HG03066 (cell line): ENCODE measurements at regions not wholly inside any gene's neighbourhood (a gene's known extent, or its start where the extent isn't known, plus 50 kb on each side); places are given as distances from the start of the nearest gene placed in this dataset.
"Not testable (repeated sequence)": the region's sequence is repeated elsewhere in the genome, so short reads cannot be mapped to it uniquely, and the experiment has no call there.

Experiments used
- ATAC-seq: cut with Tn5 transposase; IDR thresholded peaks from one replicate; pipeline ENCODE4 v1.9.1; 2021; ENCODE audit warnings: low read depth; ENCODE audit not compliant: unreplicated experiment

- ATAC-seq, result not testable (repeated sequence)
These were observed 296.5 kb upstream of the DKK2 start for GRCh38 chr4:107332656-107333055.

- no peak for ATAC-seq
These were observed 294.8 kb upstream of the DKK2 start for GRCh38 chr4:107330916-107331315.

- ATAC-seq, result no peak
These were observed 283.3 kb upstream of the DKK2 start for GRCh38 chr4:107319386-107319785.

DNA sequence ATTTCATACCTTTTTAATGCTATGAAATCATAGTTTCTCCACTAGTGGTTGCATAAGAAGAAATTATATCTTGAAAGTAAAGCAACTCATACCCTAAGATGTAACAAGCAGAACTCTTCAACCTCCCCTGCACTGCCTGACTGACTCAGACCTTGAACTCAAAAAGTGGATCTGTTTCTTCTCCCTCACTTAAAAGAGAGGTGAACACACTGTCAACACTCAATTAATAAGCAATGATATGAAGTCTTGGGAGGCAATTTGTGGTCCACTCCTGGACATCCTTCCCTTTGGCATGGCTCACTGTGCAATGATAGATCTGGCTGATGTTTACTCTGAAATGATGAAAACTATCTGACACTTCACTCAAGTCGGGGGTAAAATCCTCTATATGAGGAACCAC lies 282.0 kb upstream of the DKK2 start:
- no peak for ATAC-seq

GRCh38 chr4:107317611-107318010 lies 281.5 kb upstream of the DKK2 start:
- ATAC-seq, result no peak

GRCh38 chr4:107315584-107315983 lies 279.5 kb upstream of the DKK2 start:
- no peak for ATAC-seq

GRCh38 chr4:107314156-107314555 lies 278.0 kb upstream of the DKK2 start:
- ATAC-seq, result no peak

GRCh38 chr4:107312366-107312765 lies 276.3 kb upstream of the DKK2 start:
- ATAC-seq, result no peak

DNA sequence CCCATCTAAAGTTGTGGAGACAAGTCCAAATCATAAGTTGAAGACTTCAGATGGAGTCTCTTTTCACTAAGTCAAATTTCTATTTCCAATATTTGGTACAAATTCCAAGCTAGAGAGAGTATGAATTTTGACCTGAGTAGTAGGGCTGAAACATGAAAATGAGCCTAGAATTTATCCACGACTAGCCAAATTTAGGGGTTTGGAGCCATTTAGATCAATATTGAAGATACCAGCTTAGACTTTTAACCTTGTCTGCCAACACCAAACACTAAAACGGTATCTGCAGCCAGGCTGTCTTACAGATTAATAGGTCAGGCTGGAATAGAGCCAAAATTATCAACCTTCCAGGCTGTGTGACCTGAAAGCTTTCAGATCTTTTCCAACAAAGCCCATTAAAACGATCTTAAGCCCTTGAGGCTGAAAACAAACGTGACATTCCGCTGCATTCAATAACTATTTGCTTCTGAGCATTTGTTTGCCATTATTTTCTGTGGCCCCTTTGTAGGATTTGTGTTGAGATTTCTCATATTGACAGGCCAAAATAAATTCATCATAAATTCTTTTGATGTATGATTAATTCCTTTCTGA lies 268.7 kb upstream of the DKK2 start:
- ATAC-seq, result no peak

DNA sequence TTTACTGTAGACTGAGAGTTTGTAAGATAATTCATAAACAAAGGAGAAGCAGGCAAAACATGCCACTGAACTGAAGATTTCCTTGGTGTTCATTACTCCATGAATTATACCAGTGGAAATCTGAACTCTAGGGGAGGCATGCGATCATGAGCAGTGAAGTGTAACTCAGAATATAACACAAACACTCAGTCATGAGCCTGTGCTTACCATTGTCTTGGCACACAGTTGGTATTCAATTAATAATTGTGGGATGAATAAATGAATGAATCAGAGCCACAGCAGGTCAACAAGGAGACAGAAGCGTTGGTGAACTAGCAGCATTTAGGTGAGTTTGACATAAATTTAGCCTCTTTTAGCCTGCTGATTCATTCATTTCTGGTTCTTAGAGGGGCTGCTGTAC lies 263.5 kb upstream of the DKK2 start:
- no peak for ATAC-seq

DNA sequence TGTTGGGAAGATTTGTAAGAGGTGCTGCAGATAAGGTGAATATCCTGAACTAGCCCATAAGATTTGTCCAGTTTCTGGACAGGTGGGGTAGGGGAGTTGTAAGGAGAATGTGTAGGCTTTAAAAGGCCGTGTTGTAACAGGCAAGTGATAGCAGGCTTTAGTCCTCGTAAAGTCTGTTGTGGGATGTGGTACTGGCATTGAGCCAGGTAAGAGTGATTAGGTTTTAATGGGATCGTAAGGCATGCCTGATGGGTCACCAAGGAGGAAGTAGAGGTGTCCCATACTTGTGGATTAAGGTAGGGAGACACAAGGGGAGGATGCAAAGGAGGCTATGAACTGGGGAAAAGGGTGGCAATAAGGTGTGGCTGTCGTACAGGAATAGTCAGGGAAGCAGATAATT lies 256.9 kb upstream of the DKK2 start:
- ATAC-seq, result no peak

DNA sequence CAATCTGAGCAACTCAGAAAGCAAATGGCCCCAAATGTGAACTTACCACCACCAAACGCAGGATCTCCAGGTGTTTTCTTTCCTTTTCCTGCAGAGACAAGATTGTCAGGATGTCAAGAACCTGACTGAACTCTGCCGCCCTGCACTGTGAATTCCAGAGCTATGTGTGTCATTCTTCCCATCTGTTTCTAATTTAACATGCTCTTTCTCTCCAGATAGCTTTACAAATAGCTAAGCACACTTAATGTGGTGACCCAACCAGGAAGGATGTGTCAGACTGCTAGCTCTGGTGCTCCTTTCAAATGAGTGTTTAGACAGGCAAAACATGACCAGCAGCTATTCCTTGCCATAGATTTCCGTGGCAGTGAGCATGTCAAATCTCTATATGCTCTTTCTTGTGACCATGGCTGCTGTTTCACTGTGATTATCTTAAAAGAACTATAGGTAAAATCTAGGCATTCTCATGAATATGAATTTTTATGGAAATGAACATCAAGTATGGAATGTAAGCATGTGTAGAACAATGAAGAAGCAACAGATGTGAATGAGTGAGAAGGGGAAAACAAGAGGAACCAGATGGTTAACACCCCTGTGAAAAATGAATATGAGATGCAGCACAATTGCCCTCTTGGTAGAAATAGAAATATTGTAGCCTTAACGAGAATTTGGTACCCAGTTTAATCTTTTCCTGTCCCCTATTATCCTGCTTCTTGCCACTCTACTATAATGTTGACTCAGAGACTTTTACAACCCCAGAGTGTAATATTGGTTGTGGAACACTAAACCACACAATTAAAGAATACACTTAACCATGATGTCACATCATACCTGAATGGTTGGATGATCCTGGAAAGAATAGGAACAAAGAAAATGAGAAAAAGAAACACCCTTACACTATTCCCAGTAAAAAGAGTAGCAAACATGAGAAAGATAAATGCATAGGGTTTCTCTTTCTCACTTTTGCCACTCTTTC lies 247.8 kb upstream of the DKK2 start:
- ATAC-seq, result no peak

GRCh38 chr4:107279733-107280132 lies 243.6 kb upstream of the DKK2 start:
- ATAC-seq, result no peak

DNA sequence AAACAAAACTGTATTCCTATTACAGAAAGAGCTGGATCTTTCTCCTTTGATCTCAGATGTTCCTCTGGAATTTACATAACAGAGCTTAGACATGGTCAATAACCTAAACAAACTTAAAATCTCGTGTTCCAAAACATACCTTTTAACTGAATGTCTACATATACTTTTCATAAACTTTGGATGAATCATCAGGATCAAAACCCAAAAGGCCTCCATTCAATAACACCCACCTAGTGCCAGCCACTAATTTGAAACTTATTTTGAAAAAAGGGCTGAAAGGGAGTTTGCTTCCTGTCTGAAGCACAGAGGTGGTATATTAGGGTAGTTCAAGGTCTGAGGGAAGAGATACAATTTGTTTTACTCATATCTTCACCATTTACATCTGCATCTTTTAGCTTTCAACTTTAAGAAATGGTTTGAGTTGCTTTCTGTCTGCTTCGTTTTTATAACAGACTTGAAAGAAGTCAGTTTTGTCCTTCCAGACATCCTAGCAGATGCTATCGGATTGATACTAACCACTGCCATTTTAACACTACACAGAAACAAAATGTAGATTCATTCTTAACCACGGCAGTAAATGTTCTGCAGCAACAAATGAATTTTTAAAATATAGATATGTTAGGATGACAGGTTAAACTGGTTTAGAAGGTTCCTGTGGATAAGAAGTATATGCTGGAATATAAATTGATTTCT lies 242.8 kb upstream of the DKK2 start:
- no peak for ATAC-seq

DNA sequence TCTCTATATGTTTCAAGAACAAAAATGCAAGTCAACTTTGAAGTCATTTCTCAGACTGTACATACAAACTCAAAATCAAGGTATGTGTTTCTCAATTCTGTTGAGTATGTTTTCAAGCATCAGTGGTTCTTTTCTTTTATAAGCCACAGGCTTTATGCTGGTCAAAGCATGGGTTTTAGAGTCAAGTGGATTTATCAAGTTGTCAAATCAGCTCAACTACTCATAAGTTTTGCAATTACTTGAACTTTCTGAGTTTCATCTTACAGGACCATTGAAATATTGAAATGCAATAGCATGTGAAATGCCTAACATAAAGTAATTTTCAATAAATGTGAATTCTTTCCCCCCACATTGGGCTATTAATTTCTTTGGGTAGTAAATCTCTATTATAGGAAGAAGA lies 239.9 kb upstream of the DKK2 start:
- ATAC-seq, result no peak

- no peak for ATAC-seq
These were observed 239.1 kb upstream of the DKK2 start for GRCh38 chr4:107275225-107275624.

DNA sequence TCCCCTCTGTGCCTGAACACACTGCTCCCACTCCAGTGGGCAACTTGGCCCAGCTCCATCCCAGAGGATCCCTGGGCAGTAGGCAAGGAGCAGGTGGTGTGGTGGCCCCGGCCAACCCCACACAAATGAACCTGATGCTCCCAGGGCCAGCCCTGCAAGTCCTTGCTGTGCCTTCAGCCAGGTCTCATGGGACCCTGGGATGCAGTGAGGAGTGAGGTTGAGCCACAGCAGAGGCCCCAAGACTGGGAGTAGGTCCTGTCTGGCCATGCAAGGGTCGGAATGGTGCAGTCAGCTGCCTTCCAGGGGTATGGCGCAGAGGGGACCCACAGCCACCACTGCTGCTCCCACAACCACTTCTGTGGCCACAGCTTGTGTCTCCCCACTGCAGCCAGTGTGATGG lies 234.5 kb upstream of the DKK2 start:
- ATAC-seq, result no peak

DNA sequence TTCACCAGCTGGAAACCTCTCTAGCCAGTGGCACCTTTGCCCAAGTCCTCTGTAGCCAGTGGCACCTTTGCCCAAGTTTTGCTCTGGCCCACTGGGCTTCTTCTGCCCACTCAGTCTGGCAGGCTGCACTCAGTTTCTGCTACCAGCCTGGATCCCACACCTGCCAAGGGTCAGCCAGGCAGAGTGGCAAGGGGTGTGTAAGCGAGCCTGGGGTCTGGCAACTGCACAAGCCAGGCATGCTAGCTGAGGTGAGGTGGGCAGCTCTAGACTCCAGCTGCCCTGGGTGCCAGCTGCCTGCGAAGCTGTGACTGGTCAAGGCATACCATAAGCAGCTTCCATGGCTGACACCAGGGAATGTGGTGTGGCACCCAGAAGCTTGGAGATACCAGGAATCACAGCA lies 233.1 kb upstream of the DKK2 start:
- ATAC-seq, result no peak

DNA sequence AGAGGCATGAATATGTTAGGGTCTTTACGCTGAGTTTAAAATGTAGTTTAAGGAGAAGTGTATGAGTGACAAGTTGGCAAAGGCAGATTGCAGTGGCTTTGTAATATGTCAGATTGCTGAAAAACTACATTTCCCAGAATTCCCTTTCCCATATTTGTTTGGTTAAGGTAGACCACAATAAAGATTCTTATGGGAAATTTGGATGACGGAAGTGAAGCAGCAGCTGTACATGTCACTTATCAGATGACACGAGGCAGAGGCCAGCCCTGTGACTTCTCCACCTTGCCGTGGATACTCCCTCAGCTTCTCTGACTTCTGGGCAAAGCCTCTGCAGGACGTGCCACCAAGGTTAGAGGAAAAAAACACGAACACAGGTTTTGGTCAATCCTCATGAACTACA lies 229.7 kb upstream of the DKK2 start:
- ATAC-seq, result no peak

DNA sequence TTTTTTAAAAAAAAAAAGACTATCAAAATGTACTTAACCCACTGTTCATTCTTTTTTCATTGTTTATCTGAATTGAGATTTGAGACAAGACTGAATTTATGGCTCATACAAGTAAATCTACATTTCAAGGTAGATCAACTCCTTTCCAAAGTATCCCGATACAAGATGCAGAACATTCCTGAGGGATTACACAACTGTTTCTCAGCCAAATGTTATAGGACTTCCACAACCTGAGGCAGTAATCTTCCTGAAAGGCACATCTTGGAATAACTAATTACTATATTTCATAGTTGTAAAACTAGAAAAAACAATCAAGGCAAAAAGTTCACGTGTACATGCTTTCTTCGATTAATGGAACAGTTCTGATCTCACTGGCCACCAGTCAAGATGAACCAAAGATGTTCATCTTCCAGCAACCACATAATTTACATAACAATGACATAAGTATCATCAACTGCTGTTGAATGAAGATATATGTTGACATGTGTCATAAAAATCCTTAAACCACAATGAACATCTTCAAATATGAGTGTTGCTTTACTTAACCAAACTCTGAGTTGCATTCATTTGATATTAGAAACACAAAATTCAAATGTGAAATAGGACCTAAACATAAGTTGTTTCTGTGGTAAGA lies 225.2 kb upstream of the DKK2 start:
- ATAC-seq, result no peak

GRCh38 chr4:107258359-107258758 lies 222.2 kb upstream of the DKK2 start:
- ATAC-seq, result no peak
